Lower leg skin (tissue), 3 donors: ENCODE measurements at regions not wholly inside any gene's neighbourhood (a gene's known extent, or its start where the extent isn't known, plus 50 kb on each side); places are given as distances from the start of the nearest gene placed in this dataset.

Experiments
- CTCF ChIP-seq, 3 donors: fragments of 450-650 bp; IDR thresholded peaks; one replicate each; pipeline ENCODE4 v1.5.1; 2016; ENCODE audit warnings: antibody characterized with exemption in 3 of 3, mild to moderate bottlenecking in 3 of 3, moderate library complexity in 2 of 3
- POLR2A ChIP-seq, 2 donors: fragments of 450-650 bp; IDR thresholded peaks; one replicate each; pipeline ENCODE4 v1.6.1; 2016 to 2017; ENCODE audit warnings: antibody characterized with exemption in 2 of 2, mild to moderate bottlenecking in 1 of 2, moderate library complexity in 1 of 2

- TF ChIP-seq CTCF (IDR thresholded peaks at IDR 0.05) (no peak), POLR2A (IDR thresholded peaks at IDR 0.05) (no peak)
Observed at GRCh38 chr3:68360492-68360891, 571.9 kb downstream of the TAFA4 start.
